Fibroblast of villous mesenchyme (primary cell): ENCODE measurements at regions not wholly inside any gene's neighbourhood (a gene's known extent, or its start where the extent isn't known, plus 50 kb on each side); places are given as distances from the start of the nearest gene placed in this dataset.

ENCODE experiments used
- DNase-seq: peaks from one replicate; pipeline ENCODE4 v3.0.0-alpha.2; 2010; ENCODE audit warnings: low read depth
- H3K4me3 ChIP-seq: 2 replicates; pipeline ENCODE4 v1.5.1; 2011; ENCODE audit warnings: low read depth, mild to moderate bottlenecking, low read length
- CTCF ChIP-seq: IDR thresholded peaks from 2 replicates; pipeline ENCODE4 v1.5.1; 2012; ENCODE audit warnings: low read depth, mild to moderate bottlenecking, low read length; ENCODE audit not compliant: insufficient read depth

DNA sequence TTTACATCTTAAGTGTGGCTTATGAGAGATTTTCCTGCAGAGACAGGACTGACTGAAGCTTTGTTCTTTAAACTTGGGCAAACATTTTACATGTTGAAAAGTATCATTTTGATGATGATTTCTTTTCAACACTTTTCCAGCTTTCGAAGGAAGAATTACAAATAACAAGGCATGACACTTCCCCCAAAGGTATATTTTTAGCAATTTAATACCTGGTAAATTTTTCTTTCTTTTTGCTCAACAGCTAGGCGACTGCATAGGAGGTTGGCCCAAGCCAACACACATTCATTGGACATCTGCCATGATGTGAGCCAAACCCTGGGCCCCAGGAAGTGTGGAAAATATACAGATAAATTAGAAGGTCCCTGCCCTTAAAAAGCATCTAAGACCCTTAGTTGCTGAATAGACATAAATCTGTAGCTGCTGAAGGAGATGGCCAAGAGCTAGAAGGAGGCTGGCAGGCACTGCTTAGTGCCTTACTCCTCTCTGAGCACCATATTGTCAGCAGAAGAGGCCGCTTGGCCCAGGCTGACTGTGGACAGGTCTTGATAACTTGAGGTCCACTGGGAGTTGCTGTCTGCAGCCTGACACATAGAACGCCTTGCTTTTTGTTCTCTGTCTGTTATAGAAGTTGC lies 53.3 kb upstream of the CD44 start:
- no peak overlapping the region for H3K4me3 ChIP-seq
- no peak for DNase-seq
- no peak for TF ChIP-seq CTCF

DNA sequence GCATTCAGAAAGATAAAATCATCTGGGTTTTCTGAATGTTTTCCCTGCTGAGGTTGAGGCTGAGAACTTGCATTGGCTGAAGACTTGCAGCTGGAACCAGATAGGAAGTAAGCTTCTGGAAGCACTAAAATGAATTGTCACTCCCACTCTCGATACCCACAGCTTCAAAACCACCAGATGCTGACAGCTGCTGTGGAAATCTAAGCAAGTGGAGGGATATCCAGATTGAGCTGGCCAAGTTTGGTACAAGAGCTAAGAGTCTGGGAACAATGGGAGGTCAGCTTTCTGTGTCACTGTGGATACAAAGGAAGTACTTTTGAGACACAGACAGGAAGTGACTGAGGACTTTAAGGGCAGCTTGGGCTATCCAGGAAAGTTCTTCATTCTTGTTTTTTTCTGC lies 51.3 kb upstream of the CD44 start:
- no peak for TF ChIP-seq CTCF
- H3K4me3 ChIP-seq: no peak overlapping the region
- DNase-seq: peak; percentile 73

GRCh38 chr11:35088226-35088625 lies 50.7 kb upstream of the CD44 start:
- no peak for TF ChIP-seq CTCF
- no peak for DNase-seq
- no peak overlapping the region for H3K4me3 ChIP-seq

- no peak overlapping the region for H3K4me3 ChIP-seq
- no peak for DNase-seq
- TF ChIP-seq CTCF: no peak
Measured at GRCh38 chr11:35088676-35089075, 50.3 kb upstream of the CD44 start.
